H9 (cell line): ENCODE measurements at regions not wholly inside any gene's neighbourhood (a gene's known extent, or its start where the extent isn't known, plus 50 kb on each side); places are given as distances from the start of the nearest gene placed in this dataset.

ENCODE experiments used
- DNase-seq: peaks from one replicate; pipeline ENCODE4 v3.0.0-alpha.2; 2017
- H2AFZ ChIP-seq: one replicate; pipeline ENCODE4 v1.6.1; 2013; ENCODE audit warnings: mild to moderate bottlenecking, low read length, control low read depth, moderate library complexity
- H2AK5ac ChIP-seq: 2 replicates; pipeline ENCODE4 v1.6.1; 2013; ENCODE audit warnings: low read length, control low read depth, mixed read lengths; ENCODE audit not compliant: insufficient read length
- H2BK120ac ChIP-seq: one replicate; pipeline ENCODE4 v1.6.1; 2013; ENCODE audit warnings: low read depth, mild to moderate bottlenecking, low read length, control low read depth, inconsistent platforms; ENCODE audit not compliant: poor library complexity, severe bottlenecking
- H2BK12ac ChIP-seq: 2 replicates; pipeline ENCODE4 v1.6.1; 2013; ENCODE audit warnings: low read length, control low read depth, mixed read lengths, low read depth; ENCODE audit not compliant: insufficient read length
- H2BK15ac ChIP-seq: 2 replicates; pipeline ENCODE4 v1.6.1; 2013; ENCODE audit warnings: low read depth, low read length, control low read depth
- H2BK20ac ChIP-seq: one replicate; pipeline ENCODE4 v1.6.1; 2013; ENCODE audit warnings: low read depth, mild to moderate bottlenecking, low read length, control low read depth, inconsistent platforms; ENCODE audit not compliant: poor library complexity, severe bottlenecking
- H2BK5ac ChIP-seq: 2 replicates; pipeline ENCODE4 v1.6.1; 2013; ENCODE audit warnings: low read length, control low read depth, mixed read lengths; ENCODE audit not compliant: insufficient read length
- H3K14ac ChIP-seq: 2 replicates; pipeline ENCODE4 v1.6.1; 2013; ENCODE audit warnings: low read length, control low read depth; ENCODE audit not compliant: insufficient read depth
- H3K18ac ChIP-seq: 2 replicates; pipeline ENCODE4 v1.6.1; 2013; ENCODE audit warnings: low read depth, mild to moderate bottlenecking, mixed read lengths, low read length, control low read depth; ENCODE audit not compliant: insufficient read length
- H3K23ac ChIP-seq: 2 replicates; pipeline ENCODE4 v1.6.1; 2013; ENCODE audit warnings: low read length, control low read depth, mixed read lengths, low read depth; ENCODE audit not compliant: insufficient read length
- H3K23me2 ChIP-seq: 2 replicates; pipeline ENCODE4 v1.6.1; 2013; ENCODE audit warnings: low read depth, mild to moderate bottlenecking, mixed read lengths, low read length, control low read depth; ENCODE audit not compliant: insufficient read length, poor library complexity, severe bottlenecking
- H3K27ac ChIP-seq: 2 replicates; pipeline ENCODE4 v1.5.1; 2013; ENCODE audit warnings: low read length, control low read depth, mixed read lengths, low read depth; ENCODE audit not compliant: insufficient read length
- H3K27me3 ChIP-seq: 2 replicates; pipeline ENCODE4 v1.6.1; 2013; ENCODE audit warnings: low read length, control low read depth, inconsistent platforms; ENCODE audit not compliant: insufficient read depth
- H3K4ac ChIP-seq: 2 replicates; pipeline ENCODE4 v1.6.1; 2013; ENCODE audit warnings: low read depth, mild to moderate bottlenecking, control low read depth, inconsistent platforms, low read length, moderate library complexity
- H3K4me1 ChIP-seq: 2 replicates; pipeline ENCODE4 v1.6.1; 2013; ENCODE audit warnings: low read length, control low read depth, inconsistent platforms; ENCODE audit not compliant: insufficient read depth
- H3K4me2 ChIP-seq: 2 replicates; pipeline ENCODE4 v1.6.1; 2013; ENCODE audit warnings: low read length, control low read depth, mixed read lengths; ENCODE audit not compliant: insufficient read length, insufficient read depth
- H3K56ac ChIP-seq: 2 replicates; pipeline ENCODE4 v1.6.1; 2013; ENCODE audit warnings: low read depth, mild to moderate bottlenecking, mixed read lengths, low read length, control low read depth; ENCODE audit not compliant: insufficient read length
- H3K79me1 ChIP-seq: 2 replicates; pipeline ENCODE4 v1.6.1; 2013; ENCODE audit warnings: low read depth, mild to moderate bottlenecking, moderate library complexity, low read length, control low read depth, inconsistent platforms; ENCODE audit not compliant: insufficient read depth, poor library complexity, severe bottlenecking
- H3K79me2 ChIP-seq: 2 replicates; pipeline ENCODE4 v1.6.1; 2013; ENCODE audit warnings: low read length, control low read depth, inconsistent platforms; ENCODE audit not compliant: insufficient read depth
- H3K9ac ChIP-seq: 2 replicates; pipeline ENCODE4 v1.6.1; 2013; ENCODE audit warnings: low read length, control low read depth, mixed read lengths; ENCODE audit not compliant: insufficient read length; ENCODE audit errors: extremely low read depth
- H3K9me3 ChIP-seq: one replicate; pipeline ENCODE4 v1.6.1; 2013; ENCODE audit warnings: low read depth, low read length, inconsistent platforms; ENCODE audit not compliant: control insufficient read depth
- H3T11ph ChIP-seq: one replicate; pipeline ENCODE4 v1.6.1; 2013; ENCODE audit warnings: mild to moderate bottlenecking, low read length, control low read depth, inconsistent platforms
- H4K20me1 ChIP-seq: one replicate; pipeline ENCODE4 v1.6.1; 2013; ENCODE audit not compliant: control insufficient read depth, insufficient read length, insufficient read depth
- H4K5ac ChIP-seq: 2 replicates; pipeline ENCODE4 v1.6.1; 2013; ENCODE audit warnings: low read depth, mild to moderate bottlenecking, mixed read lengths, low read length, control low read depth; ENCODE audit not compliant: insufficient read length
- H4K8ac ChIP-seq: replicated peaks from 2 replicates; pipeline ENCODE4 v1.6.1; 2013; ENCODE audit warnings: low read length, control low read depth, mixed read lengths, low read depth; ENCODE audit not compliant: insufficient read length
- H4K91ac ChIP-seq: 2 replicates; pipeline ENCODE4 v1.6.1; 2013; ENCODE audit warnings: low read depth, mild to moderate bottlenecking, moderate library complexity, mixed read lengths, low read length, control low read depth; ENCODE audit not compliant: insufficient read length
- H3K27ac Mint-ChIP-seq, 3 experiments: 2 replicates in 2 of 3; 3 replicates in 1 of 3; pipeline ENCODE4 v1.8.0; 2020 to 2021; ENCODE audit warnings: mixed read lengths in 3 of 3, mild to moderate bottlenecking in 1 of 3, moderate library complexity in 1 of 3
- H3K27me3 Mint-ChIP-seq: 2 replicates; pipeline ENCODE4 v1.8.0; 2021; ENCODE audit warnings: low read depth, mild to moderate bottlenecking, moderate library complexity, mixed read lengths
- H3K36me3 Mint-ChIP-seq, 3 experiments: 2 replicates in 2 of 3; 3 replicates in 1 of 3; pipeline ENCODE4 v1.8.0; 2020 to 2021; ENCODE audit warnings: low read depth in 3 of 3, mixed read lengths in 3 of 3; ENCODE audit not compliant: insufficient read depth in 1 of 3
- H3K4me1 Mint-ChIP-seq, 2 experiments: 2 replicates each; pipeline ENCODE4 v1.8.0; 2020; ENCODE audit warnings: mixed read lengths in 2 of 2
- H3K4me3 Mint-ChIP-seq, 2 experiments: 2 replicates in 1 of 2; 3 replicates in 1 of 2; pipeline ENCODE4 v1.8.0; 2020 to 2021; ENCODE audit warnings: mild to moderate bottlenecking in 2 of 2, mixed read lengths in 2 of 2, moderate library complexity in 1 of 2
- H3K9me3 Mint-ChIP-seq, 2 experiments: 2 replicates in 1 of 2; 3 replicates in 1 of 2; pipeline ENCODE4 v1.8.0; 2020; ENCODE audit warnings: mild to moderate bottlenecking in 2 of 2, mixed read lengths in 2 of 2, moderate library complexity in 1 of 2
- CTCF ChIP-seq: fragments of 200-600 bp; sonication (generic); conservative IDR thresholded peaks from 3 replicates; pipeline ENCODE4 v1.8.0; 2021; ENCODE audit warnings: antibody characterized with exemption, mild to moderate bottlenecking

GRCh38 chr3:159797771-159798170, 190.9 kb upstream of the IL12A start:
- no peak for TF ChIP-seq CTCF
- H3K9me3 Mint-ChIP-seq = no peaks in the 10 kb centered on the region
- H3K23me2 ChIP-seq = no peaks in the 10 kb centered on the region

More at GRCh38 chr3:159797771-159798170, 190.9 kb upstream of the IL12A start:
- Mint-ChIP-seq H3K4me1 (peaks cover 2 to 9% of the 10 kb centered on the region in 2 experiments; a peak in 2 of 4 replicates), H3K27me3 (peaks cover 11% of the 10 kb centered on the region), H3K36me3 (no peaks in the 10 kb centered on the region), H3K4me3 (no peak overlapping the region), H3K27ac (no peak overlapping the region; a peak in 1 of 7 replicates)
- Histone ChIP-seq H3K79me1 (no peaks in the 10 kb centered on the region), H3K4me2 (no peak overlapping the region), H3K23ac (no peak overlapping the region), H3K18ac (no peak overlapping the region), H3K79me2 (no peaks in the 10 kb centered on the region), H3K27me3 (peaks cover 2% of the 10 kb centered on the region; the same call in 1 of the 2 replicates), H3K27ac (no peak overlapping the region), H2BK5ac (no peak overlapping the region), H3K4ac (no peak overlapping the region), H2BK15ac (no peak overlapping the region), H3K4me1 (no peaks in the 10 kb centered on the region), H3K14ac (no peak overlapping the region), H2AFZ (no peak overlapping the region), H3K56ac (no peak overlapping the region), H2AK5ac (no peak overlapping the region), H2BK120ac (no peak overlapping the region), H4K20me1 (no peaks in the 10 kb centered on the region), H3T11ph (no peak overlapping the region), H4K8ac (no peak overlapping the region), H4K91ac (no peak overlapping the region), H2BK20ac (no peak overlapping the region), H3K9me3 (no peaks in the 10 kb centered on the region), H3K9ac (no peak overlapping the region), H2BK12ac (no peak overlapping the region), H4K5ac (no peak overlapping the region)
- no peak for DNase-seq
